Gastroesophageal sphincter (tissue), 3 donors: ENCODE measurements at regions not wholly inside any gene's neighbourhood (a gene's known extent, or its start where the extent isn't known, plus 50 kb on each side); places are given as distances from the start of the nearest gene placed in this dataset.

Experiments
- CTCF ChIP-seq, 4 experiments: fragments of 200-600 bp in 2 of 4; fragments of 450-650 bp in 2 of 4; sonication (generic) in 1 of 4; IDR thresholded peaks; one replicate each; pipeline ENCODE4 v1.5.1; 2017 to 2019; ENCODE audit warnings: antibody characterized with exemption in 4 of 4, mild to moderate bottlenecking in 2 of 4, moderate library complexity in 2 of 4
- EP300 ChIP-seq: sonication (generic); formaldehyde crosslinking; IDR thresholded peaks from one replicate; pipeline ENCODE4 v1.6.1; 2017; ENCODE audit warnings: antibody characterized with exemption, mild to moderate bottlenecking

- TF ChIP-seq CTCF (IDR thresholded peaks at IDR 0.05) (no peak), EP300 (no peak)
Measured at GRCh38 chr11:70567680-70568034, 169.3 kb downstream of the CTTN start.
